PC-9 (cell line): ENCODE measurements at regions not wholly inside any gene's neighbourhood (a gene's known extent, or its start where the extent isn't known, plus 50 kb on each side); places are given as distances from the start of the nearest gene placed in this dataset.

ENCODE experiments used
- EZH2 ChIP-seq: fragments of 200-600 bp; sonication (generic); IDR thresholded peaks from 2 replicates; pipeline ENCODE4 v1.8.0; 2017; ENCODE audit warnings: antibody characterized with exemption, low read depth
- TF ChIP-seq, protein P1 (sequence below): fragments of 200-600 bp; sonication (generic); conservative IDR thresholded peaks from 2 replicates; pipeline ENCODE4 v1.6.1; 2017; ENCODE audit warnings: mixed run types, antibody characterized with exemption, mild to moderate bottlenecking, moderate library complexity

- TF ChIP-seq EZH2 = no peak
- TF ChIP-seq, protein P1, sequence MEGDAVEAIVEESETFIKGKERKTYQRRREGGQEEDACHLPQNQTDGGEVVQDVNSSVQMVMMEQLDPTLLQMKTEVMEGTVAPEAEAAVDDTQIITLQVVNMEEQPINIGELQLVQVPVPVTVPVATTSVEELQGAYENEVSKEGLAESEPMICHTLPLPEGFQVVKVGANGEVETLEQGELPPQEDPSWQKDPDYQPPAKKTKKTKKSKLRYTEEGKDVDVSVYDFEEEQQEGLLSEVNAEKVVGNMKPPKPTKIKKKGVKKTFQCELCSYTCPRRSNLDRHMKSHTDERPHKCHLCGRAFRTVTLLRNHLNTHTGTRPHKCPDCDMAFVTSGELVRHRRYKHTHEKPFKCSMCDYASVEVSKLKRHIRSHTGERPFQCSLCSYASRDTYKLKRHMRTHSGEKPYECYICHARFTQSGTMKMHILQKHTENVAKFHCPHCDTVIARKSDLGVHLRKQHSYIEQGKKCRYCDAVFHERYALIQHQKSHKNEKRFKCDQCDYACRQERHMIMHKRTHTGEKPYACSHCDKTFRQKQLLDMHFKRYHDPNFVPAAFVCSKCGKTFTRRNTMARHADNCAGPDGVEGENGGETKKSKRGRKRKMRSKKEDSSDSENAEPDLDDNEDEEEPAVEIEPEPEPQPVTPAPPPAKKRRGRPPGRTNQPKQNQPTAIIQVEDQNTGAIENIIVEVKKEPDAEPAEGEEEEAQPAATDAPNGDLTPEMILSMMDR = no peak
Observed at GRCh38 chr6:113457751-113458150, 399.4 kb upstream of the MARCKS start.
